HG03175 (cell line): ENCODE measurements at regions not wholly inside any gene's neighbourhood (a gene's known extent, or its start where the extent isn't known, plus 50 kb on each side); places are given as distances from the start of the nearest gene placed in this dataset.

Source experiments
- ATAC-seq: cut with Tn5 transposase; IDR thresholded peaks from one replicate; pipeline ENCODE4 v1.9.1; 2021; ENCODE audit warnings: mild to moderate bottlenecking, moderate library complexity; ENCODE audit not compliant: unreplicated experiment

DNA sequence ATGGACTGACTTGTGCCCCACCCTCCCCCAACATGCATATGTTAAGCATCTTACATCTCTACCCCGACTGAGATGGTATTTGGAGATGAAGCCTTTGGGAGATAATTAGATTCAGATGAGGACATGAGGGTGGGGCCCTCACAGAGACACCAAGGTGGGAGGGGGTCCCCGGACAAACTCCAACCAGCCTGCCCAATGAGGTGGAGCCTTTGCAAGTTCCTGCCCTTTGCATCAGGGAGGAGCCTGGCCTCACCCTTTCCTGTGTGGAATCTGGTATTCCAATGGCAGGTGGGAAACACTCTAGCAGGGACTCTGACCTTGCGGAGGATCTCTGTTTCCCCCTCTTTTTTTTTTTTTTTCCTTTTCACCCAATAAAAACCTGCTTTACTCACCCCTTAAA, 589.9 kb upstream of the BOD1L1 start:
- ATAC-seq: no peak

- no peak for ATAC-seq
These were observed 591.1 kb upstream of the BOD1L1 start for GRCh38 chr4:14218641-14219040.

GRCh38 chr4:14221176-14221575, 593.7 kb upstream of the BOD1L1 start:
- ATAC-seq: no peak

DNA sequence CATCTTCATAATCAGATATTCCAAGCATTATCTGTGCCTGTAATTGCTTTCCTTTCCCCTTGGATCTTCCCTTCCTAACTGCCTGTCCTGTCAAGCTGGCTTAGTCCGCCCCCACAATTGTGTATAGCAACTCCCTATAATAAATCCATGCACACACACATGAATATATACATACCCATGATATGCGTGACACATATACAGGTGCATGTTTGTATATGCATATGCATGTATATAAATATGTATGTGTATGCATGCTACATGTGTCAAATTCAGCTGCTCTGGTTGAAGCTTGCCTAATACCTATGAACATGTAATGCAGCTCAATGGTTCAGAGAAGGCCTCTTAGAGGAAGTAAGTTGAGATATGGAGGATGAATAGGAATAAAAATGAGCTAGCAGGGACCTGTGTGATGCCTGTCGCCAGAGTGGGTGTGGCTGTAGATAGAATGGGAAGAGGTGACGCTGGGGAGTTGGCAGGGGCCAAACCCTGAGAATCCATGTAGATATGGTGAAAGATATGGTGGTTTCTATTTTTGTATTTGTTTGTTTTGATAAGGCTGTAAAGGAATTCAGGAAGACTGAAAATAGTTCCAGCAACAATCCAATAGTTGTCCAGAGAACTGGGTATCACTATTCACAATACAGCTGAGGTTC, 595.0 kb upstream of the BOD1L1 start:
- ATAC-seq: no peak

DNA sequence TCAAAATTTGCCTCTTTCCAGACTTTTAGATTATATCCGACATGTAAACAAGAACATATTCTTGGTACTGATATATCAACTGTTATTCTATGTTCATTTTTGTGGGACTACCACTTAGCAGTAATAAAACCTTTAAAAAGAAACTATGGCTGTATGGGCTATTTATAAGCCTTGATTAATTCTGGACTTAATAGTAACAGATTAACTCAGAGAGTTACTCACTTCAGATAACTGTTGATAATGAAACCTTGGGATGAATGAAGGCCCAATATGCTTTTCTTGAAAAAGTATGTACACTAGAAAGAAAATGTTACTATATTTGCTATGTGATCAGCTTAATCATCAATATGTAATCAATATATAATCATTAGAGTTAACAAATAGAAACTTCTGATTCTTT, 595.9 kb upstream of the BOD1L1 start:
- ATAC-seq: no peak

GRCh38 chr4:14225688-14226207, 598.2 kb upstream of the BOD1L1 start:
- ATAC-seq: no peak

- ATAC-seq: no peak
These were observed 605.6 kb upstream of the BOD1L1 start for GRCh38 chr4:14233126-14233525.

GRCh38 chr4:14234307-14234706, 606.8 kb upstream of the BOD1L1 start:
- no peak for ATAC-seq

DNA sequence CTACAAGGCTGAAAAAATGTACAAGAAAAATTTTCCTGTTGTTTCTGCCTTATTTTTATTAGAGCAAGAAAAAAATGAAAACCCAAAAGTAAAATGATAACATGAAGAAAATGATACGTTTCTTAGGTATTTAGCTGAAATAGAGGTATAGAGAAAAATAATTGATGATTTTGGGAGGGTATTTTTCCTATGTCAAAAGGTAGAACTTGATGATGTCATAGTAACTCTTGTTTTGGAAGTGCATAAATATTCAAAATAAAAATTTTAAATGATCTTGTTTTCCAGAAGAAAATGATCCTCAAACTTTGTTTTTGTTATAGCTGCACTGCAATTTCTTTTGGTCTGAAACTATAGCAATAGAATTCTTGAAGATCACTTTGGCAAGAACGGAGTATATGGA, 608.8 kb upstream of the BOD1L1 start:
- no peak for ATAC-seq

GRCh38 chr4:14237911-14238310, 610.4 kb upstream of the BOD1L1 start:
- ATAC-seq: no peak

GRCh38 chr4:14241574-14241973, 614.0 kb upstream of the BOD1L1 start:
- ATAC-seq: no peak

DNA sequence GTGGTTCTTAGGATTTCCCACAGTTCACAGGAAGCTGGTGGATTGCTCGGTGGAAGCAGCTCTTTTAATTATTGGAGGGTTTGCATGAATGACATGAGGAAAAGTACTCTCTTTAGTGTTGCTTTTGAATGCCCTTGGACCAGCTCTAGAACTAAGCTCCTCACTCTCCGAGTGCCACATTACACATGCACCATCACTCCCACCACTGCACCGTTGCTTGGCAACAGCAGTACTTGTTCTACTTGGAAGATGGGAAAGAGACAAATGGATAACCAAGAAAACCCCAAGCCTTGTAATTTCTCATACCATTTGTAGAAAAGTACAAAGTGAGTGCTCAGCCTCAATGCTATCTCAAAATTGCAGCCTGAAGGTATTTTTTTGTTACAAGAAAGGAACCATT, 620.2 kb upstream of the BOD1L1 start:
- no peak for ATAC-seq

- ATAC-seq: no peak
These were observed 621.7 kb upstream of the BOD1L1 start for GRCh38 chr4:14249226-14249625.

- ATAC-seq: peak; percentile 71
These were observed 626.7 kb upstream of the BOD1L1 start for GRCh38 chr4:14254252-14254651.

DNA sequence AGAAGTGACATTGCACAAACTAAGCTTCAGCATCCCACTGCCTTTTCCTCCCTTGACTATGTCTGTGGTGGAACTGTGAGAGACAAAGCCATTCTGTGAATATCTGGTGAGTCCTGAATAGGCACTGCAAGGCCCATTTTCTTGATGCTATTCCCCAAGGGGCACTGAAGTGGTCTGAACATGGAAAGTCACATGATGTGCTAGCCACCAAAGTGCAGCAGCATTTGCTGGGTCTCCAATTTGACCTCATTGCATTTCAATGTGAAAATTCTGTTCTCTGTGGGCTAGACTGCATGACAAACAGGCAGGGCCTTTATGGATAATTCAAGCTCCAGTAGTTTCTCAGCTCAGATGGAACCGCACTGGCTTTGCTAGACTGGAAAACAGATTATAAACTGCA, 627.4 kb upstream of the BOD1L1 start:
- ATAC-seq: no peak

DNA sequence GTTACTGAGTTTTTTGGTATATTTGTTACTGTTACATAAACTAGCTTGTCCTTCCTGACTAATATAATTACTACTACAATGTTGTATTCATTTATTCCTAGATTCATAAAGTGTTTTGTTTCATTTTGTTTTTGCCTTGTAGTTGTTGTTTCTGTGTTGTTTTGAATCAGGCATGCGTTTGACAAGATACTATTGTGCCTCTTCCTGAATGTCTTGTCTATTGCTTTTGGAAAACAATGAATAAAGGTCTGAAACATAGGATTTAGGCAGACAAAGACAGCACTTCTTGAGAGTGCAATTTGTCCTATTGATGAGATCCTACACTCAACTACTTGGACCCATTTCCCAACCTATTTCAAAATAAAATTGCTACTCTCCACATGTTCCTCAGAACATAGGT, 630.4 kb upstream of the BOD1L1 start:
- ATAC-seq: no peak

DNA sequence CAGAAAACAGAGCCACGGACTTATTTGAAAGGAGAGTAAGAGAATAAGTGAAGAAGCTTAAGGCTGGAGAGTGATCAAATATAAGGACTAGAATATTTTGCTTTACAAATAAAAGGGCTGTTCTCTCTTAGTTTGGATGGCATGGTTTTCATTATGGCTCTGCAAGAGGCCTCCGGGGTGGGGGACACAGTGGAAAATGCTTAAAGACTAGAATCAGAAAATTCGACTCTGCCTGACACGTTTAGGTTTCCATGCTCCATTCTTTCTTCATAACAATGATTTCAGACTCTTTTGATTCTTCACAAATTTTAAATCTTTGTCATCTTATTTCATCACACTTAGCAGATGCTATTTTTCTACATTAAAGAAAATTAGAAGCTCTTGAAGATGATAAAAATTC, 632.4 kb upstream of the BOD1L1 start:
- ATAC-seq: no peak

DNA sequence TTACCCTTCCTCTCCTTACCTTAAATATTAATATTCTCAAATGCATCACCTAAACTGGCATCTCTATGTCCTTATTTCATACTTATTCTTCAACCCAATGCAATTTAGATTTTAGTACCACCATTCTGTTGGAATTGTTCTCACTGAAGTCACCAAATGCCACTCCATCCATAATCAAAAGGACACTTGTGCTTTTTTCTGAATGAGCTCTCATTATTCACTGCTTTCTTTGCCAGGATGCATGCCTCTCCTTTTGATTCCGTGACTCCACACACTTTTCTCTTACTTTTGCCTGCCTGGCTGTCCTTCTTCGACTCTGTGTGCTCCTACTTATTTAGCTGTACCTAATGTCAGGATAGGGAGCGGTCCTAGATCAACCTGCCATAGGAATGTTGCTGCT, 633.1 kb upstream of the BOD1L1 start:
- no peak for ATAC-seq

GRCh38 chr4:14262221-14262620, 634.7 kb upstream of the BOD1L1 start:
- ATAC-seq: no peak

GRCh38 chr4:14264437-14264836, 636.9 kb upstream of the BOD1L1 start:
- ATAC-seq: no peak

GRCh38 chr4:14265651-14266050, 638.1 kb upstream of the BOD1L1 start:
- ATAC-seq: no peak

- no peak for ATAC-seq
These were observed 640.0 kb upstream of the BOD1L1 start for GRCh38 chr4:14267373-14268060.

DNA sequence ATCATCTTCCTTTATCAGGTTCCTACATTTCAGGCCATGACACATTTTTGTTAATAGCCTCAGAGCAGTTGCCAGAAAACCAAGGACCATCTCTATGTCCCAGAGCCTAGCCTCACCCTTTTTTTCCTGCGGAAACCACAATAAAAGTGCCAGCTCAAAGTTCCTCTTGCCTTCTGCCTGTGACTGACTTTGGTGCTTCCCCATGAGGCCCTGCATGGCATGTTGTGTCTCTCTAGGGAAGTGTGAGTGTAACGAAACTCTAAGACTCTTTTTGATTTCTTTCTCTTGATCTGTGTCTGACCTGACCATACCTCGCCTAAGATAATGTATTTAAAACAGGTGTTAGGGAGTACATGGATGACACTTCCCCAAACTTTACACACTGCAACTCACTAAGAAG, 642.3 kb upstream of the BOD1L1 start:
- no peak for ATAC-seq
